ENCODE measurements at regions not wholly inside any gene's neighbourhood (a gene's known extent, or its start where the extent isn't known, plus 50 kb on each side); places are given as distances from the start of the nearest gene placed in this dataset.

DNA sequence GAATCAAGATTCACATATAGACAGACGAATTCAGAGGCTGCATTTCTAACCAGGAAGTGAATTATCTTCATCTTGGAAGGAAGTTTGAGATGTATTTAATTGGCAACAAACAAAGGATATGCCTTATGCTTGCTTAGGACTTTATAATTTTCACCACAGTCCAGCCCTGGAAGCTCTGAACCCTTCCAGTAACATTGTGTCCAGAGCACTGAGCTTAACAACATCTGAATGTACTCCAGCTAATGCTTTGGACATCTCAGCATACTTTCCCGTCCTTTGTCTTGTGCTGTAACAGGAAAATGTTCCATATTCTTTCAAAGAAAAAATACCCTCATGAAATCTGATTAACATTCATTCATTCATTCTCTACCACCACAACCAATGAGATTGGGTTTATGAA lies 136.3 kb upstream of the SPATS2L start:
- no peaks in the 10 kb centered on the region for H3K27me3 Mint-ChIP-seq (ENCODE audit: insufficient read depth, low read depth, poor library complexity)

DNA sequence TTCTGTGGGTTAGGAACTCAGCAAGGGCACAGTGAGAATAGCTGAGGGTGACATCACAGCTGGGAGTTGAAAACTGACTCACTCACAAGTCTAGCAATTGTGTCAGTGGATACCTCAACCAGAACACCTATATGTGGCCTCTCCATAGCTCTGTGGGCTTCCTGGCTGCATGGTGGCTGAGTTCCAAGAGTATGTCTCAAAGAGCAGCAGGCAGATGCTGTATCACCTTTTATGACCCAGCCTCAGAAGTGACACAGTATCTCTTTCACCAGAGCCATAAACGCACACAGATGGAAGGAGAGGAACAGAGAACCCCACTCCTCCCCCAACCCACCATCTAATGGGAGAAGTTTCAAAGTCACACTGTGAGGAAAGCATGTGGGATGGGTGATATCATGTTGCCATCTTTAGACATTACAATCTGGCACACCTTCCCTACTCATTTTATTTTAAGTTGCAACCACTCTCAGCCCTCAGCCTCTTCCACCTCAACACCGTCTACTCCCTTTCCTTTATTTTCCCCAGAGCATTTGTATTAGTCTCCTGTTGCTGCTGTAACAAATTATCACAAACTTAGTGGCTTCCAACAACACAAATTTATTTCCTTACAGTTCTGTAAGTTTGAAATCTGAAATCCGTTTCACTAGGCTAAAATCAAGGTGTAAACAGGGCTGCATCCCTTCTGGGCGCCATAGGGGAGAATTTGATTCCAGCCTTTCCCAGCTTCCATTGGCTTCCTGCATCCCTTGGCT lies 134.6 kb upstream of the SPATS2L start:
- H3K4me1 ChIP-seq (ENCODE audit: insufficient read depth), result peaks cover 19% of the 10 kb centered on the region
- no peak overlapping the region for H3K27ac ChIP-seq (ENCODE audit: low read depth)
- no peak overlapping the region for H2AFZ ChIP-seq
- H3K79me2 ChIP-seq (replicated peaks; ENCODE audit: insufficient read depth), result no peaks in the 10 kb centered on the region
- H3K36me3 ChIP-seq (ENCODE audit: insufficient read depth), result no peaks in the 10 kb centered on the region
- peaks cover 17% of the 10 kb centered on the region for H3K36me3 Mint-ChIP-seq (ENCODE audit: low read depth)
- H4K20me1 ChIP-seq (replicated peaks; ENCODE audit: insufficient read depth), result no peaks in the 10 kb centered on the region
- H3K27me3 Mint-ChIP-seq (ENCODE audit: insufficient read depth, low read depth, poor library complexity), result no peaks in the 10 kb centered on the region
- H3K9me3 Mint-ChIP-seq, result peaks cover 11% of the 10 kb centered on the region; the same call in 2 of the 3 replicates
- H3K4me1 Mint-ChIP-seq, result peaks cover 28% of the 10 kb centered on the region
- no peak overlapping the region for H3K27ac Mint-ChIP-seq
- H3K4me2 ChIP-seq, result no peak overlapping the region
- no peaks in the 10 kb centered on the region for H3K27me3 ChIP-seq (ENCODE audit: insufficient read depth)
- no peak overlapping the region for H3K4me3 ChIP-seq
- no peaks in the 10 kb centered on the region for H3F3A ChIP-seq (replicated peaks; ENCODE audit: low read depth)
- H3K9me2 ChIP-seq (ENCODE audit: insufficient read depth), result peaks cover 20% of the 10 kb centered on the region
- no peak overlapping the region for H3K4me3 Mint-ChIP-seq
- no peak for ATAC-seq
- DNase-seq (ENCODE audit: low spot score), result no peak
- TF ChIP-seq, protein P1, sequence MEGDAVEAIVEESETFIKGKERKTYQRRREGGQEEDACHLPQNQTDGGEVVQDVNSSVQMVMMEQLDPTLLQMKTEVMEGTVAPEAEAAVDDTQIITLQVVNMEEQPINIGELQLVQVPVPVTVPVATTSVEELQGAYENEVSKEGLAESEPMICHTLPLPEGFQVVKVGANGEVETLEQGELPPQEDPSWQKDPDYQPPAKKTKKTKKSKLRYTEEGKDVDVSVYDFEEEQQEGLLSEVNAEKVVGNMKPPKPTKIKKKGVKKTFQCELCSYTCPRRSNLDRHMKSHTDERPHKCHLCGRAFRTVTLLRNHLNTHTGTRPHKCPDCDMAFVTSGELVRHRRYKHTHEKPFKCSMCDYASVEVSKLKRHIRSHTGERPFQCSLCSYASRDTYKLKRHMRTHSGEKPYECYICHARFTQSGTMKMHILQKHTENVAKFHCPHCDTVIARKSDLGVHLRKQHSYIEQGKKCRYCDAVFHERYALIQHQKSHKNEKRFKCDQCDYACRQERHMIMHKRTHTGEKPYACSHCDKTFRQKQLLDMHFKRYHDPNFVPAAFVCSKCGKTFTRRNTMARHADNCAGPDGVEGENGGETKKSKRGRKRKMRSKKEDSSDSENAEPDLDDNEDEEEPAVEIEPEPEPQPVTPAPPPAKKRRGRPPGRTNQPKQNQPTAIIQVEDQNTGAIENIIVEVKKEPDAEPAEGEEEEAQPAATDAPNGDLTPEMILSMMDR (conservative IDR thresholded peaks at IDR 0.05; ENCODE audit: low read depth in 2 of 2), result no peak
- no peak for TF ChIP-seq ZNF114 (CRISPR knock-in tag; IDR thresholded peaks at IDR 0.05)
- TF ChIP-seq, protein P2, sequence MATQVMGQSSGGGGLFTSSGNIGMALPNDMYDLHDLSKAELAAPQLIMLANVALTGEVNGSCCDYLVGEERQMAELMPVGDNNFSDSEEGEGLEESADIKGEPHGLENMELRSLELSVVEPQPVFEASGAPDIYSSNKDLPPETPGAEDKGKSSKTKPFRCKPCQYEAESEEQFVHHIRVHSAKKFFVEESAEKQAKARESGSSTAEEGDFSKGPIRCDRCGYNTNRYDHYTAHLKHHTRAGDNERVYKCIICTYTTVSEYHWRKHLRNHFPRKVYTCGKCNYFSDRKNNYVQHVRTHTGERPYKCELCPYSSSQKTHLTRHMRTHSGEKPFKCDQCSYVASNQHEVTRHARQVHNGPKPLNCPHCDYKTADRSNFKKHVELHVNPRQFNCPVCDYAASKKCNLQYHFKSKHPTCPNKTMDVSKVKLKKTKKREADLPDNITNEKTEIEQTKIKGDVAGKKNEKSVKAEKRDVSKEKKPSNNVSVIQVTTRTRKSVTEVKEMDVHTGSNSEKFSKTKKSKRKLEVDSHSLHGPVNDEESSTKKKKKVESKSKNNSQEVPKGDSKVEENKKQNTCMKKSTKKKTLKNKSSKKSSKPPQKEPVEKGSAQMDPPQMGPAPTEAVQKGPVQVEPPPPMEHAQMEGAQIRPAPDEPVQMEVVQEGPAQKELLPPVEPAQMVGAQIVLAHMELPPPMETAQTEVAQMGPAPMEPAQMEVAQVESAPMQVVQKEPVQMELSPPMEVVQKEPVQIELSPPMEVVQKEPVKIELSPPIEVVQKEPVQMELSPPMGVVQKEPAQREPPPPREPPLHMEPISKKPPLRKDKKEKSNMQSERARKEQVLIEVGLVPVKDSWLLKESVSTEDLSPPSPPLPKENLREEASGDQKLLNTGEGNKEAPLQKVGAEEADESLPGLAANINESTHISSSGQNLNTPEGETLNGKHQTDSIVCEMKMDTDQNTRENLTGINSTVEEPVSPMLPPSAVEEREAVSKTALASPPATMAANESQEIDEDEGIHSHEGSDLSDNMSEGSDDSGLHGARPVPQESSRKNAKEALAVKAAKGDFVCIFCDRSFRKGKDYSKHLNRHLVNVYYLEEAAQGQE (IDR thresholded peaks at IDR 0.05; ENCODE audit: unreplicated experiment), result no peak
- TF ChIP-seq ZNF331 (CRISPR knock-in tag; IDR thresholded peaks at IDR 0.05; ENCODE audit: low read depth), result no peak
- no peak for TF ChIP-seq ETS1 (IDR thresholded peaks at IDR 0.05)
- no peak for TF ChIP-seq CREB1 (CRISPR knock-in tag; IDR thresholded peaks at IDR 0.05; ENCODE audit: low read depth)

More for the DNA sequence above, 136.3 kb upstream of the SPATS2L start:
- Mint-ChIP-seq H3K36me3 (ENCODE audit: low read depth) (peaks cover 26% of the 10 kb centered on the region), H3K4me3 (no peak overlapping the region), H3K27ac (no peak overlapping the region), H3K4me1 (peaks cover 28% of the 10 kb centered on the region), H3K9me3 (peaks cover 18% of the 10 kb centered on the region)
- no peaks in the 10 kb centered on the region for H3K36me3 ChIP-seq (ENCODE audit: insufficient read depth)
- H3K27ac ChIP-seq (ENCODE audit: low read depth), result no peak overlapping the region
- peaks cover 16% of the 10 kb centered on the region for H3K9me2 ChIP-seq (ENCODE audit: insufficient read depth)
- no peaks in the 10 kb centered on the region for H3K79me2 ChIP-seq (replicated peaks; ENCODE audit: insufficient read depth)
- H3K4me3 ChIP-seq, result no peak overlapping the region
- H3K27me3 ChIP-seq (ENCODE audit: insufficient read depth), result no peaks in the 10 kb centered on the region
- no peak overlapping the region for H3K4me2 ChIP-seq
- ATAC-seq, result no peak
- no peaks in the 10 kb centered on the region for H3F3A ChIP-seq (replicated peaks; ENCODE audit: low read depth)
- H4K20me1 ChIP-seq (replicated peaks; ENCODE audit: insufficient read depth), result no peaks in the 10 kb centered on the region
- H3K4me1 ChIP-seq (ENCODE audit: insufficient read depth), result peaks cover 19% of the 10 kb centered on the region
- TF ChIP-seq, protein P2 (IDR thresholded peaks at IDR 0.05; ENCODE audit: unreplicated experiment), result no peak
- no peak for TF ChIP-seq EZH2phosphoT487 (IDR thresholded peaks at IDR 0.05; ENCODE audit: unreplicated experiment)
- TF ChIP-seq JUNB (IDR thresholded peaks at IDR 0.05; ENCODE audit: unreplicated experiment), result no peak
- TF ChIP-seq, protein P1 (conservative IDR thresholded peaks at IDR 0.05; ENCODE audit: low read depth in 2 of 2), result no peak
- H2AFZ ChIP-seq, result no peak overlapping the region
- no peak for DNase-seq (ENCODE audit: low spot score)

Measured in GM23338 (cell line).